ENCODE measurements at regions not wholly inside any gene's neighbourhood (a gene's known extent, or its start where the extent isn't known, plus 50 kb on each side); places are given as distances from the start of the nearest gene placed in this dataset.

GRCh38 chr9:129349665-129349947 lies 171.5 kb upstream of the IER5L start:
- in situ Hi-C loops (cut with MboI; ENCODE audit: low sequenced_read_pairs): no loop called here

GRCh38 chr9:129348890-129349664 lies 171.0 kb upstream of the IER5L start:
- in situ Hi-C loops (cut with MboI; ENCODE audit: low sequenced_read_pairs): no loop called here

DNA sequence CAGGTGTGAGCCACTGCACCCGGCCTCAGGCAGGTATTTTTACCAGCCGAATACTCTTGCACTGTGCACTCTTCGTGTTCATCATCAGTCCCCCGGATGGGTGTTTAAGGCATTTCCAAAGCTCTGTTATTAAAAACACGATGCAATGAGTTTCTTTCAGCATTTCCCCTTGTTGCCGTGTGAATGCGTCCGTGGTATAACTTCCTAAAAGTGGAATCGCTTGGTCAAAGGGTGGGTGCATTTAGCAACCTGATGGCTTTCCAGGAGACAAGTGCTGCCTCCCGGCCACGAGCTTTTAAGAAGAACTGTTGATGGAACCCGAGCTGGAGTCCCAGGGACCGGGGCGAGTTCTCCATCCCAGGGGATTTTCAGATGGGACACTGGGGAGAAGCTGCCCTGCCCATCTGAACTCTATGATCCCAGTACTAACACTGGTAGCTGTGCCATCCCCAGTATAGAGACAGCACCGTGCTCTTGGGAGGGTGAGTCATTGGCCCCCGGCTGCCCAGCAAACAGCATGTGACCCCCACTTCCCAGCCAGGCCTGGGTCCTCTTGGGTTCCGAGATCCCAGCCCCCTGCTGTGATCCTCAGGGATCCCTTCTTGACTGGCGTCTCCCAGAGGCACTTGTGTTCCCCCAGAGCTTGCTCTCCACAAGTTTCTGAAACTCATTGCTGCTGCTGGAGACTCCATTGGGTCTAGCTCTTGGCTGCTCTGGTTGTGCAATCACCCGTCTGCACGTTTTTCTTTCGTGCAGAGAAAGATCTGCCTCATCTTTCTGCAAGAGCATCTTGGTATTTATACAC lies 169.5 kb upstream of the IER5L start:
- in situ Hi-C loops (cut with MboI; ENCODE audit: low sequenced_read_pairs): no loop called here

- in situ Hi-C loops (cut with MboI; ENCODE audit: low sequenced_read_pairs): no loop called here
Observed at GRCh38 chr9:129346046-129346445, 168.0 kb upstream of the IER5L start.

- in situ Hi-C loops (cut with MboI; ENCODE audit: low sequenced_read_pairs): no loop called here
Observed at GRCh38 chr9:129344641-129345495, 166.8 kb upstream of the IER5L start.

GRCh38 chr9:129343424-129344375 lies 165.6 kb upstream of the IER5L start:
- in situ Hi-C loops (cut with MboI; ENCODE audit: low sequenced_read_pairs): no loop called here

- in situ Hi-C loops (cut with MboI; ENCODE audit: low sequenced_read_pairs): no loop called here
Observed at GRCh38 chr9:129342591-129343423, 164.7 kb upstream of the IER5L start.

GRCh38 chr9:129341987-129342348 lies 163.9 kb upstream of the IER5L start:
- in situ Hi-C loops (cut with MboI; ENCODE audit: low sequenced_read_pairs): no loop called here

- in situ Hi-C loops (cut with MboI; ENCODE audit: low sequenced_read_pairs): no loop called here
Observed at GRCh38 chr9:129341171-129341986, 163.3 kb upstream of the IER5L start.

- in situ Hi-C loops (cut with MboI; ENCODE audit: low sequenced_read_pairs): no loop called here
Observed at GRCh38 chr9:129340427-129341170, 162.5 kb upstream of the IER5L start.

DNA sequence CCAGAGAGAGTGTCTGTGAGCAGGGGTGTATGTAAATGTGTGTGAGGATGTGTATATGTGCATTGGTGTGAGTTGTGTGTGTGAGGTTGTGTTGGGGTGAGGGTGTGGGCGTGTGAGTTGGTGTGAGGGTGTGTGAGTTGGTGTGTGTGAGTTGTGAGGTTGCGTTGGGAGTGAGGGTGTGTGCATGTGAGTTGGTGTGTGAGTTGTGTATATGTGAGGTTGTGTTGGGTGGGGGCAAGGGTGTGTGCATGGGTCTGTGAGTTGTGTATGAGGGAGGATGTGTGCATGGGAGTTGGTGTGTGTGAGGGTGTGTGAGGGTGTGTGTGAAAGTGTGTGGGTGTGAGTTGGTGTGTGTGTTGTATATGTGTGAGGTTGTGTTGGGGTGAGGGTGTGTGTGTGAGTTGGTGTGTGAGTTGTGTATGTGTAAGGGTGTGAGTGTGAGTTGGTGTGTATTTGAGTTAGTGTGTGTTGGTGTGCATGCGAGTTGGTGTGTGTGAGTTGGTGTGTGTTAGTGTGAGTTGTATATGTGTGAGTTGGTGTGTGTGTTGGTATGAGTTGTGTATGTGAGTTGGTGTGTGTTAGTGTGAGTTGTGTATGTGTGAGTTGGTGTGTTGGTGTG lies 161.6 kb upstream of the IER5L start:
- in situ Hi-C loops (cut with MboI; ENCODE audit: low sequenced_read_pairs): no loop called here

DNA sequence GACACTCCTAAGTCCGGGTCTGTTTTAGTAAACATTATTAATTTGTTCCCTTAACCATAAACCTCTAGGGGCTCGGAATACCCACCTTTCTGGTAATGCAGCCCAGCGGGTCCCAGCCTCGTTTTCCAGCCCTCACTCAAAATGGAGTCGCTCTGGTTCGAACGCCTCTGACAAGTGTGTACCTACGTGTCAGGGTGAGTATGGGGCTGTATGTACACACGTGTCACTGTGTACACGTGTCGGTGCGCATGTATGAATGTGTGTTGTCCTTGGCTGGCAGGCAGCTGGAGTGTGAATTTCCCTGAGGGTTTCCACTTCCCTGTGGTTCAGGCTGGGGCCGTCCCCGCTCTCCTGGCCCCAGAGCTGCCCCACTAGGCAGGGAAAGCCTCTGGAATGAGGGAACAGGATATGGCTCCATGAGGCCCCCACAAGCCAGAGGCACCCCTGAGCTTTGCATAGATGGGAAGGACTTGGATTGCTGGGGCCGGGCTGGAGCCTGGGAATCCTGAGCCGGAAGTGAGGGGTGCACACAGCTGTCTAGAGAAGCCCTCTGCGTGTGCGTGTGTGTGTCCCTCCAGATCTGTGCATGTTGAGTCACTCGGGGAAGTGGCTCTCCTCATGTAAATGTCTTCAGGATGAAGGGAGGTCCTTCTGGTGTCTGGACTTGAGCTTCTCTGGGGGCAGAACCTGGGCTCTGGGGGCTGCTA lies 160.8 kb upstream of the IER5L start:
- in situ Hi-C loops (cut with MboI; ENCODE audit: low sequenced_read_pairs): no loop called here

GRCh38 chr9:129337336-129338140 lies 159.5 kb upstream of the IER5L start:
- in situ Hi-C loops (cut with MboI; ENCODE audit: low sequenced_read_pairs): no loop called here

GRCh38 chr9:129336601-129337331 lies 158.7 kb upstream of the IER5L start:
- in situ Hi-C loops (cut with MboI; ENCODE audit: low sequenced_read_pairs): no loop called here

DNA sequence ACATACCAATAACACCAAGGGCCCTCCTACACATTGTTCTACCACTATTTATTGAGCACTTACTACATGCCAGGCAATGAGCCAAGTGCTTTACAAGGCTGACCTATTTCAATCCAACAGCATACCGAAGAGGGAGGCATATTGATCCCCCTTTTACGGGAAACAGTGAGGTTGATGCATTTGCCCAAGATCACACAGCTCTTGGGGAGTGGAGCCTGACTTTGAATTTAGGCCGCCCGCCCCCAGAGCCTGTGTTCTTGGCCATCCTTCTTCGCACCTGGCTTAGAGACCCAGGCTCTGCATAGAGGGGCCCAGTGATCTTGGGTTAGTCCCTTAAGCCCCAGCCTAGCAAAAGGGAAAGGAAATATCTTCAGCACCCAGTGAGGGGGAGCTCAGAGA lies 158.1 kb upstream of the IER5L start:
- in situ Hi-C loops (cut with MboI; ENCODE audit: low sequenced_read_pairs): no loop called here
